CD4-positive, alpha-beta T cell treated with Interleukin-6 at 100 ng/mL for 8 hours (primary cell): ENCODE measurements at regions not wholly inside any gene's neighbourhood (a gene's known extent, or its start where the extent isn't known, plus 50 kb on each side); places are given as distances from the start of the nearest gene placed in this dataset.

Experiments used
- DNase-seq: peaks from one replicate; pipeline ENCODE4 v3.0.0-alpha.2; 2020; ENCODE audit warnings: mixed read lengths, low spot score

DNA sequence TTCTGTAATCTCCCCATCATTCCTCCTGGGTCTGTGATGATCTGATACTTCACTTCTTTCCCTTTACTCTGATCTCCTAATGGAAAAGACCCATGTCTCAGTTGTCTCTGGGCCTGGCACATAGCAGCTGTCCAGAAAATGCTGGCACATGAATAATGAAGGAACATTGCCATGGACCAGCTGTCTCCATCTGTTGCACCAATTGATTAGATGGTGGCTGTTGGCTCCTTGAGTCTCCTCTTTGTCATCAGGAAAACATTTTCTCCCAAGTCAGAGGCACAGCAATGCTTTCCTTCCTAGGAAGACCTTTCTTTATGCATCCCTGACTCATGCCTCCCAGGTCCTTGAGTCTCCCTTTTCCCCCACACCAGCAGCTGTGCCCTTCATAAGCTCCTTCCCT, 286.2 kb upstream of the CXCR4 start:
- DNase-seq = no peak

DNA sequence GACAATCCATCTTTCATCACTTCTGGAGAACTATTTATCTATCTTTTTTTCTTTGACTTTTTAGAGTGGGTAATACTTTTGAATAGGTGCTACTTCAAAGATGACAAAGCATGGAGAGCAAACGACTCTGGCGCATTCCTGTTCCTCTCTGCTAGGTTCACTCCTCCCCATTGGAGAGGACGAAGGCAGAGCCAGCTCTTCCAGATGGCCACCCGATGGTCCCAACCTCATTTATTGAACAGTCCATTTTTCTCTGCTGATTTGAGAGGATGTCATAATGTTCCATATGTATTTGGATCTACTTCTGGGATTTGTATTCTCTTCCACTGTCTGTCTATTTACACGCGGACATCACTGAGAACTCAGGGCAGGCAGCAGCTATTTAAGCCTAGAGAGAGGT, 284.3 kb upstream of the CXCR4 start:
- DNase-seq = no peak

GRCh38 chr2:136399667-136400289, 281.8 kb upstream of the CXCR4 start:
- no peak for DNase-seq

DNA sequence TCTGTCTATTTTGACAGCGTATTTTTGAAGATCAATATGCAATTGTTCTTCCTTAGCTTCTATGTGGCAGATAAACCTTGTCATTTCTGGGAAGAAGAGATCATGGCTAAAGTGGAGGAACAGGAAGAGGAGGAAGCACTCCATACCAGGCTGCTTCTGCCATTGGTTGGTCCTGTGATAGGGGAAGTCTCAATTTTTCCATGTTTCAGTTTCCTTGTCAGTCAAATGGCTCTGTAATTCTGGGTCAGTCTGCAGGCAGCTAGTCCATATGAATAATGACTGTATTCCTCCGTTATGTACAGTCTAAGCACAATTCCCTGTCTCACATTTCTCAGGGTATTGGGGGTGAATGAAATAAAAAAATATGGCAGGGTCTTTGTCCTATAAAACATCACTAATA, 277.6 kb upstream of the CXCR4 start:
- DNase-seq = no peak

DNA sequence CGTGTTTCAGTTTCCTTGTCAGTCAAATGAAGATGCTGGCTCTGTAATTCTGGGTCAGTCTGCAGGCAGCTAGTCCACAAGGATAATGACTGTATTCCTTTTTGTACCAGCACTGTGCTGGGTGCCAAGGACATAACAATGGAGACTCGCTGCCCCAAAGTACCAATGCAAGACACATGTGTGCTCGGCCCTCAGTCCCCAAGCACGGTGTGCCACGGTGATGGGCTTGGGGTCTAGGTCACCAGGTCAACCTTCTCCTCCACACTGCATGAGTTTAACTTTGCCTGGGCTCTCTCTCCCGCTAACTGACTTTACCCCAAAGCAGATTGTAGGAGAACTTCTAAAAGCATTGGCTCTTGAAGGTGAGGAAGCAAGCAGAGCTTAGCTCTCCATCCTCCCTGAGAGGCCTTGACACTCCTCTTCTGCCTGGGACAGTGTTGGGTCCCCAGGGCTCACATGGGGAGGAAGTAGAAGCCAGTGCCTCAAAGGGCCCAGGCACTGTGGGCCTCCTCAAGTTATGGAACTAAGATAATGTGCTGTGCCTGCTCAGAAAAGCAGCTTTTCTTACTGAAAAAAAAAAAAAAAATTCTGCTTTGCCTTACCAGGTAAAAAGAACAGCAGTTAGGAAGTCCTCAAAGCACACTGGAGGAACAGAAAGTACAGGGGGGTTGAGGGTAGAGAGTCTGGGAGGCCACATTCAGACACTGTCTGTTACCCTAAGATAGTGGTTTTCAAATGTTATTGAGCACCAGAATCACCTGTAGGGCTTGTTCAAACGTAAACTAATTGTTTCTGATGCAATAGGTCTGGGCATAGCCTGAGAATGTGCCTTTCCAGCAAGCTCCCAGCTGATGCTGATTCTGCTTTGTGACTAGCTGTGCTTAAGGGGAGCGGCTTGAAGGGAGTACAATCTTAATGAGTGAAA, 276.4 kb upstream of the CXCR4 start:
- no peak for DNase-seq

- DNase-seq = no peak
These were observed 275.6 kb upstream of the CXCR4 start for GRCh38 chr2:136393514-136393913.

GRCh38 chr2:136392897-136393505, 275.1 kb upstream of the CXCR4 start:
- DNase-seq = no peak

GRCh38 chr2:136389809-136390208, 271.9 kb upstream of the CXCR4 start:
- no peak for DNase-seq

GRCh38 chr2:136386046-136386445, 268.1 kb upstream of the CXCR4 start:
- no peak for DNase-seq

DNA sequence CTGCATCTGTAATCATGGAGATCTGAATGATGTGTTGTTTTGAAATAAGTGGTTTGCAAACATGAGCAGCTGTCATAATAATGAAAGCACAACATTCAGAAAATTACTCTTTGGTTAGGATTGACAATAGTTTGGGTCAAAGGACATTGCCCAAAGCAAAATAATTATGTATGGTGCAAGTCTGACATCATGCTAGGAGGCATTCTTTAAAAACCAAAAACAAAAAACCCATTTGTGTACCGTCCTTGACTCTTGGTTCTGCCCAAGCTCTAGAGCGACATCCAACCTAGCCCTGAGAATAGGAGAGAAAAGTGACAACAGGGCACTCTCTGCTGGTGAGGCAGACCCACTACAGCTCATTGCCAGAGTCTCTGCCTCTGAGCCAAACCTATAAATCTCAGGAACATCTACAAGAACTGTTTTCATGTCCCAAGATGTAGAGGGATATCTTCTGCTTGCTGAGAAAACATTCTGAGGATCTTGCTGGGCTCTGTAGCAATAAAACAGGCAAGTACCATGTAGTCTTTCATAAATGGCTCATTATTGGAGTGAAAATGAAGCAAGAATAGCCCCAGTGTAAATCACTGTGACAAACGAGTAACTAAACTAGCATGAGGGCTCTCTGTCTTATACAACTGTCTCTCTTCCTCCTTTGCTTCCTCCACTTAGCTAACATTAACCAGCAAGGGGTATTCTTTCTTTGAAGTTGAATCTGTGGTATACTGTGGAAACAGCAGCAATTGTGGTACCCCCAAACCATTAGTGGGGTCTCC, 266.8 kb upstream of the CXCR4 start:
- DNase-seq = peak; percentile 71

- DNase-seq = no peak
These were observed 265.2 kb upstream of the CXCR4 start for GRCh38 chr2:136383167-136383566.

DNA sequence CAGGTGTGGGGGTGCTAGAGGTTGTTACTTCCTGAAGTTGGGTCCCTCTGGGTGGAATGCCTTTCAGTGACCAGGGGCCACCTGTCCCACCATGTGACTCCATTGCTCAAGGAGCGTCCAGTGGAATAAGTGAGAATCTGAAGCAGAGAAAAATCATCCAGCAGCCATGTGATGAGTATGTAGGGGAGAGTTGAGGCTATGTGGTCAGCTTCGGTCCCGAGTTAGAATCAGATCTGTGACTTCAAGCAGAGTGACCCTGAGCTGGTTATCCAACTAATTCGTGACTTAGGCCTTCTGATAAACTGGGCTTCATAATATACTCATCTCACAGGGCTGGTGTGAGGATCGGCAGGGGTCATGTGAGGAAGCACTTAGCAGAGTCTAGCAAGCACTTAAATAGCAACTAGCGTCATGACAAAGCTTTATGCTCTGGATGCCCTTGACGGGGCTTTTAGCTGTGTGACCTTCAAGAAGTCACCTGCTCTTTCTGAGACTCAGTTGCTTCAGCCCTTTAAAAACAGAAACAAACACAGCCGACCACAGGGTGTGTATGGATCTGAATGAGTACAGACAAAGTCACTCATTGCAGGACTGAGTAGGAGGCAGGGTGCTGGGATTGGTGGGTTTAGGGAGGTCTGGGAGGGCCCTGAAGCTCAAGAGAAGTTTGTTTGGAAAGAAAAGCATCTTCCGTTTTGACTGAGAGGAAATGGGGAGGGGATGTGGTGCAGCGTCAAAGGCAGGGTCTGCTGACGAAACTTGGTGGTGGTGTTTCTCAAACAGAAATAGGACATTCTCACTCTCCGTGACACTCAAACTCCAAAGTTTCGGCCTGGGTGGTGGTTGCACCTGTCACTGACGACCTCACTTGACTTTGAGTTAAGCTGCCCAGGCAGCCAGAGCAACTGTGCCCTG, 264.0 kb upstream of the CXCR4 start:
- peak; percentile 64 for DNase-seq

- DNase-seq = no peak
These were observed 263.3 kb upstream of the CXCR4 start for GRCh38 chr2:136381245-136381644.

GRCh38 chr2:136378712-136379595, 261.0 kb upstream of the CXCR4 start:
- DNase-seq = peak; percentile 81

GRCh38 chr2:136377423-136378382, 259.8 kb upstream of the CXCR4 start:
- DNase-seq = no peak

GRCh38 chr2:136376798-136377211, 258.9 kb upstream of the CXCR4 start:
- no peak for DNase-seq

DNA sequence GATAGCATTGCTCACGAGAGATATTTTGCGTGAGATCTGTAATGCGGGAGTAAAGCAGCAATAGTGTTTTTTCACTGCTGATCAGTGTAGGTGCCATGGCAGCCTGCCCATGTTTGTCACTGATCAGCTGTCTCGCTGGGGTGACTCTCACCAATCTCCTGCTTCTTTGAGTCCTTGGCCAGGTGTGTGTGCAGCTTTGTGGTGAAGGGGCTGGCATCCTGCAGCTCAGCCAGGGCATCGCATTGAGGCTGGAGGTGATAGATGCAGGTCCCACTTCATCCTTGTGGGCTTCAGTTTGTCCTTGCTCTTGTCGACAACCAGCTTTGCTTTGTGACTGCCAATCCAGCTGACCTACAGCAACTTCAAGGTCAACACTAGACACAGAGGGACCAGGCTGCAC, 258.3 kb upstream of the CXCR4 start:
- no peak for DNase-seq

- no peak for DNase-seq
These were observed 257.3 kb upstream of the CXCR4 start for GRCh38 chr2:136375017-136375901.
